Stimulated activated CD4-positive, alpha-beta T cell treated with anti-CD3 and anti-CD28 coated beads, Interleukin-2, amount 100 ng/mL, for 48 hours (primary cell): ENCODE measurements at regions not wholly inside any gene's neighbourhood (a gene's known extent, or its start where the extent isn't known, plus 50 kb on each side); places are given as distances from the start of the nearest gene placed in this dataset.
"Not testable (repeated sequence)": the region's sequence is repeated elsewhere in the genome, so short reads cannot be mapped to it uniquely, and the experiment has no call there.

ENCODE experiments used
- DNase-seq, 2 donors: peaks; one replicate each; pipeline ENCODE4 v3.0.0-alpha.2; 2020

- no peak for DNase-seq
Observed at GRCh38 chr11:38123673-38124072, 1525.6 kb upstream of the RAG2 start.

- not testable (repeated sequence) for DNase-seq
Observed at GRCh38 chr11:38116616-38117015, 1518.6 kb upstream of the RAG2 start.

- not testable (repeated sequence) for DNase-seq
Observed at GRCh38 chr11:38115381-38115780, 1517.3 kb upstream of the RAG2 start.

- no peak for DNase-seq
Observed at GRCh38 chr11:38100836-38101462, 1502.9 kb upstream of the RAG2 start.

GRCh38 chr11:38095268-38095667 lies 1497.2 kb upstream of the RAG2 start:
- DNase-seq, result no peak

GRCh38 chr11:38089726-38090125 lies 1491.7 kb upstream of the RAG2 start:
- DNase-seq, result no peak

- no peak for DNase-seq
Observed at GRCh38 chr11:38060920-38061319, 1462.9 kb upstream of the RAG2 start.

- no peak for DNase-seq
Observed at GRCh38 chr11:38060136-38060535, 1462.1 kb upstream of the RAG2 start.

GRCh38 chr11:38046571-38047135 lies 1448.6 kb upstream of the RAG2 start:
- DNase-seq, result no peak

GRCh38 chr11:38043060-38043459 lies 1445.0 kb upstream of the RAG2 start:
- DNase-seq, result no peak

- no peak for DNase-seq
Observed at GRCh38 chr11:38038777-38039176, 1440.7 kb upstream of the RAG2 start.

GRCh38 chr11:38019072-38019775 lies 1421.2 kb upstream of the RAG2 start:
- no peak for DNase-seq

- no peak for DNase-seq
Observed at GRCh38 chr11:38014405-38014804, 1416.4 kb upstream of the RAG2 start.

GRCh38 chr11:38013157-38013556 lies 1415.1 kb upstream of the RAG2 start:
- no peak for DNase-seq

GRCh38 chr11:38011496-38011895 lies 1413.5 kb upstream of the RAG2 start:
- no peak for DNase-seq

GRCh38 chr11:38009932-38010331 lies 1411.9 kb upstream of the RAG2 start:
- no peak for DNase-seq

GRCh38 chr11:38006466-38006865 lies 1408.4 kb upstream of the RAG2 start:
- DNase-seq, result no peak

- DNase-seq, result no peak
Observed at GRCh38 chr11:38005597-38005996, 1407.6 kb upstream of the RAG2 start.

GRCh38 chr11:37999171-37999570 lies 1401.1 kb upstream of the RAG2 start:
- no peak for DNase-seq

- no peak for DNase-seq
Observed at GRCh38 chr11:37995886-37996285, 1397.8 kb upstream of the RAG2 start.

GRCh38 chr11:37988031-37988430 lies 1390.0 kb upstream of the RAG2 start:
- DNase-seq, result no peak

GRCh38 chr11:37984991-37985390 lies 1387.0 kb upstream of the RAG2 start:
- DNase-seq, result no peak

GRCh38 chr11:37978647-37979046 lies 1380.6 kb upstream of the RAG2 start:
- DNase-seq, result no peak

- no peak for DNase-seq
Observed at GRCh38 chr11:37973941-37974340, 1375.9 kb upstream of the RAG2 start.

GRCh38 chr11:37972691-37973090 lies 1374.7 kb upstream of the RAG2 start:
- no peak for DNase-seq
